Astrocyte of the cerebellum (primary cell): ENCODE measurements at regions not wholly inside any gene's neighbourhood (a gene's known extent, or its start where the extent isn't known, plus 50 kb on each side); places are given as distances from the start of the nearest gene placed in this dataset.

ENCODE experiments used
- DNase-seq: peaks from one replicate; pipeline ENCODE4 v3.0.0-alpha.2; 2011; ENCODE audit warnings: low read depth
- H3K4me3 ChIP-seq: 2 replicates; pipeline ENCODE4 v1.5.1; 2011; ENCODE audit warnings: mild to moderate bottlenecking, low read depth, low read length, moderate library complexity
- in situ Hi-C: cut with HindIII; loops from 2 replicates; pipeline ENCODE4 v1.10.0; 2017; ENCODE audit warnings: low sequenced_read_pairs
- TF ChIP-seq, protein P1 (sequence below): IDR thresholded peaks from 2 replicates; pipeline ENCODE4 v1.5.1; 2012; ENCODE audit warnings: low read length, low read depth, moderate library complexity, mild to moderate bottlenecking; ENCODE audit errors: missing control alignments

DNA sequence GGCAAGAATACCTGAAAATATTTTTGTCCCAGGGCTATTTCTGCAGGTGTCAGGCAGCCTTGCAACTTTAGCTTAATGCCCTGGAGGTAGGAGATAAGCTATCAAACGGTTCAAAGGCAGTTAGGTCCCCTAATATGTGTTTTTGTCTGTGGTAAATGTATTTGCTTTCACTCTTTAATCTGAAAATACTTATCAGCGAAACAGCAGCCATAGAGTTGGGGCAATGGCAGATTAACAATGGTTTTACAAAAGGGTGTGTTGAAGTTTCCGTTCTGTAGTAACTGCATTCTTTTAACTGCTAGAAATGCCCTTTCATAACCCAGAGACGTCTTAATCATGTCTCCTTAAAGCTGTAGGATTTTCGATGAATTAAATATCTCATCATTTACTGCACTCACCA lies 265.0 kb upstream of the TRIB2 start:
- no peak overlapping the region for H3K4me3 ChIP-seq
- DNase-seq: no peak
- TF ChIP-seq, protein P1, sequence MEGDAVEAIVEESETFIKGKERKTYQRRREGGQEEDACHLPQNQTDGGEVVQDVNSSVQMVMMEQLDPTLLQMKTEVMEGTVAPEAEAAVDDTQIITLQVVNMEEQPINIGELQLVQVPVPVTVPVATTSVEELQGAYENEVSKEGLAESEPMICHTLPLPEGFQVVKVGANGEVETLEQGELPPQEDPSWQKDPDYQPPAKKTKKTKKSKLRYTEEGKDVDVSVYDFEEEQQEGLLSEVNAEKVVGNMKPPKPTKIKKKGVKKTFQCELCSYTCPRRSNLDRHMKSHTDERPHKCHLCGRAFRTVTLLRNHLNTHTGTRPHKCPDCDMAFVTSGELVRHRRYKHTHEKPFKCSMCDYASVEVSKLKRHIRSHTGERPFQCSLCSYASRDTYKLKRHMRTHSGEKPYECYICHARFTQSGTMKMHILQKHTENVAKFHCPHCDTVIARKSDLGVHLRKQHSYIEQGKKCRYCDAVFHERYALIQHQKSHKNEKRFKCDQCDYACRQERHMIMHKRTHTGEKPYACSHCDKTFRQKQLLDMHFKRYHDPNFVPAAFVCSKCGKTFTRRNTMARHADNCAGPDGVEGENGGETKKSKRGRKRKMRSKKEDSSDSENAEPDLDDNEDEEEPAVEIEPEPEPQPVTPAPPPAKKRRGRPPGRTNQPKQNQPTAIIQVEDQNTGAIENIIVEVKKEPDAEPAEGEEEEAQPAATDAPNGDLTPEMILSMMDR: no peak
- in situ Hi-C loops: no loop called here

DNA sequence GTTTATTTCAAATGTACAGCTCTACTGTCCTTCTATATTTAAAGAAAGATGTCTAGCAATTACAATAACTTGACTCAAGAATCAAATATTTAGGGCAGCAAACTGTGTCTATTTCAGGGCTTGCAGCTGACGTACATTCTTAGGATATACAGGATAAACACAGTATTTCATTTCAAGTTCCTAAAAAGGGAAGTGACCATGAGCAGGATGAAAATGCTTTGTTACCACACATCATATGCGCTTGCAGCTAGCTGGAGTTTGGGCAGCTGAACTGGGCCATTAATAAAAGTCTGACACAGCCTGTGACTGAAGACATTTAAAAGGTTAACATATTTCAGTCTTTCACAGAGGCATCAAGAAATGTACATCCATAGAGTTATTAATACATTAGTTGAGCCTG lies 264.6 kb upstream of the TRIB2 start:
- no peak for DNase-seq
- TF ChIP-seq, protein P1: no peak
- in situ Hi-C loops: no loop called here
- H3K4me3 ChIP-seq: no peak overlapping the region

DNA sequence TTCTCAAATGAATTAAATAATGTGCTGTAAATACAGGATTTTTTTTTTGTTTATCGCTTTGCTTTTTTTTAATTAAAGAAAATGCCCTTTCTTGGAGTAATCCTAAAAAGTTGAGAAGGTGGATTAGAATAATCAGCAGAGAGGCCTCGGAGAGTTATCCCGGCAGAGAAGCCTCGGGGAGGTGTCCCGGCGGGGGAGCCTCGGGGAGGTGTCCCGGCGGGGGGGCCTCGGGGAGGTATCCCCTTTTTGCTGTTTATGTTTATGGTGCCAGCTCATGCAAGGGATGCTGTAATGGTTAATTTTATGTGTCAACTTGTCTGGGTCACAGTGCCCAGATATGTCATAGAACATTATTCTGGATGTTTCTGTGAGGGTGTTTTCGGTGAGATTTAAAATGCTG lies 263.0 kb upstream of the TRIB2 start:
- TF ChIP-seq, protein P1: no peak
- in situ Hi-C loops: no loop called here
- H3K4me3 ChIP-seq: no peak overlapping the region
- DNase-seq: no peak

DNA sequence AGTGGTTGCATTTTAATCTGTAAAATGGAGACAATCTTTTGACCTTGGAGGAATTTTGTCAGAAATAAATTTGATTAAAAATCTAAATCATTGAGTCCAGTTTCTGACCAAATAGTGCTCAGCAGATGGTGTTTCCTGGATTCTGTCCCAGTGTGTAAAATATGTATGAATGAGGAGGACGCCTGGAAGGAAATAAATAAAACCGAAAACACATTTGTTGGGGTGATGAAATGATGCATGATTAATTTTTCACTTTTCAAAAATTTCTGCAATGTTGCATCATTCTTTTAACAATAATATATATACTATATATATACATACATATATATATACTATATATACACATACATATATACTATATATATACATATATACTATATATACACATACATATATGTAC lies 261.1 kb upstream of the TRIB2 start:
- no peak overlapping the region for H3K4me3 ChIP-seq
- TF ChIP-seq, protein P1: no peak
- no peak for DNase-seq
- in situ Hi-C loops: no loop called here

DNA sequence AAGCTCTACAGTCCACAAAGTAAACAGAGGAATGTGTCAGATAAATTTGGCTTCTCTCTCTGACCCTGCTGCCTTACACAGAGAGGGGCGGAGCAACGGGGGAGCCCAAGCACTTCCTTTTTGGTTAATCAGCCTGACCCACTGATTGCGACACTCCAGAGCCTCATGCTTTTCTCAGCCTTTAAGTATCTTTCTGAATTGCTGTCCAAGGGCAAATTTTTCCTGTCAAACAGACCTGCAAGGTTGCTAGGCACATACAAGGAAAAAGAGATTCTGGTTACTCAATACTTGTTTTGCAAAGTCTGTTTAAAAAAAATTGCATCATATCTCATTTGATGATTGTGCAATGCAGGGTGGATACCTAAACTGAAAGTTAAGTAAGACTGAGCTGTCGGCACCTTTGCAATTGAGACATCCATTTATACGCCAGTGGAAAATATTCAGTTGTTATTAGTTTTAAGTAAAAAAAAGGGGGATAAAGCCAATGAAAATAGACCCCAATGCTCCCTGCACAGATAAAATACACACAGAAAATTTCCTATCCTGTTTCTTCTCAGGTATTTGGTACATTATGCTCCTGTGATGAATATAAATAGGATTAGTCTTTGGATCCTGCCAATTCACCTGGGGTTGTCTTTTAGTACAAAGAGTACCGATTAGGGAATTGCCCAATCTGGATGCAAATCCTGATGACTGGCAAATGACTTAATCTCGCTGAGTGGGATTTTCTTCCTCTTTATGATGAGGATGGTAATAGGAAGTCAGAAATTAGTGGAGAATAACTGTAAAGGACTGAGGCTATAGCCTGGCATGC lies 260.2 kb upstream of the TRIB2 start:
- TF ChIP-seq, protein P1: no peak
- peak; percentile 79 for DNase-seq
- no peak overlapping the region for H3K4me3 ChIP-seq
- in situ Hi-C loops: no loop called here

DNA sequence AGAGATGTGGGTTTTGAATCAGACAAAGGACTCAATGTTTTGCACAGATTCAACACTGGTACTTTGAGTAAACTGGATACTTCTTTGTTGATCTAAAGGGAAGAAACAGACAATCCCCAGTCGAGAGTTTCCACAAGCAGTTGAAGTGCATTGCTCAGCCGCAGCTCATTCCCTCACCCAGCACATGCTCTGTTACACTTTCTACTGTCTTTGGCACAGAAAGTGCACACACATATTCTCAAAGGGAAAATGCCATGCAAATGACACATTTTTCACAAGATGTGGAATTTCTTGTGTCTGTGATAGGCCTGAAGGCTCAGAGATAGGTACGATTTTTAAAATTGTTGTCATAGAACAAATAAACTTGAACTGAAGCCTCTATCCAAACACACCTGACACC lies 258.9 kb upstream of the TRIB2 start:
- TF ChIP-seq, protein P1: no peak
- in situ Hi-C loops: no loop called here
- no peak overlapping the region for H3K4me3 ChIP-seq
- DNase-seq: no peak

DNA sequence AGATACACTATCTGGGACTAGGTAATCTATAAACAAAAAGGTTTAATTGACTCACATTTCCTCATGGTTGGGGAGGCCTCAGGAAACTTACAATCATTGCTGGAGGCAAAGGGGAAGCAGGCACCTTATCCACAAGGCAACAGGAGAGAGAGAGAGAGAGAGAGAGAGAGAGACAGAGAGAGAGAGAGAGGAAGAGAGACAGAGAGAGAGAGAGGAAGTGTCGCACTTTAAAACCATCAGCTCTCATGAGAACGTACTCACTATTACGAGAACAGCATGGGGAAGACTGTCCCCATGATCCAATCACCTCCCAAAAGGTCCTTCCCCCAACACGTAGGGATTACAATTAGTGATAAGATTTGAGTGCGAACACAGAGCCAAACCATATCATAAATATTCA lies 253.5 kb upstream of the TRIB2 start:
- TF ChIP-seq, protein P1: no peak
- DNase-seq: no peak
- in situ Hi-C loops: no loop called here
- no peak overlapping the region for H3K4me3 ChIP-seq
